Erythroblast (primary cell): ENCODE measurements at regions not wholly inside any gene's neighbourhood (a gene's known extent, or its start where the extent isn't known, plus 50 kb on each side); places are given as distances from the start of the nearest gene placed in this dataset.

Experiments used
- GATA1 ChIP-seq: IDR thresholded peaks from 2 replicates; pipeline ENCODE4 v1.6.1; 2011; ENCODE audit warnings: low read depth, mild to moderate bottlenecking, control low read depth, low read length, moderate library complexity
- POLR2A ChIP-seq: IDR thresholded peaks from 2 replicates; pipeline ENCODE4 v1.6.1; 2011; ENCODE audit warnings: mild to moderate bottlenecking, low read length

- TF ChIP-seq POLR2A (no peak), GATA1 (no peak)
These were observed 714.5 kb upstream of the POT1 start for GRCh38 chr7:125644109-125644508.
